ENCODE measurements at regions not wholly inside any gene's neighbourhood (a gene's known extent, or its start where the extent isn't known, plus 50 kb on each side); places are given as distances from the start of the nearest gene placed in this dataset.

- DNase-seq: no peak
These were observed 379.1 kb upstream of the MKI67 start for GRCh38 chr10:128505346-128505745.

- no peak for DNase-seq
These were observed 380.2 kb upstream of the MKI67 start for GRCh38 chr10:128506423-128506822.

GRCh38 chr10:128507066-128507465 is 380.8 kb upstream of the MKI67 start:
- no peak for DNase-seq

- no peak for DNase-seq
These were observed 385.1 kb upstream of the MKI67 start for GRCh38 chr10:128511284-128511683.

GRCh38 chr10:128512767-128513166 is 386.5 kb upstream of the MKI67 start:
- DNase-seq: no peak

GRCh38 chr10:128514536-128514935 is 388.3 kb upstream of the MKI67 start:
- no peak for DNase-seq

GRCh38 chr10:128516180-128516579 is 390.0 kb upstream of the MKI67 start:
- DNase-seq: no peak

- DNase-seq: no peak
These were observed 390.9 kb upstream of the MKI67 start for GRCh38 chr10:128517167-128517566.

GRCh38 chr10:128518000-128518399 is 391.8 kb upstream of the MKI67 start:
- DNase-seq: no peak

- no peak for DNase-seq
These were observed 393.4 kb upstream of the MKI67 start for GRCh38 chr10:128519581-128519980.

- no peak for DNase-seq
These were observed 394.1 kb upstream of the MKI67 start for GRCh38 chr10:128520211-128520815.

GRCh38 chr10:128522551-128523308 is 396.5 kb upstream of the MKI67 start:
- no peak for DNase-seq

- DNase-seq: no peak
These were observed 399.2 kb upstream of the MKI67 start for GRCh38 chr10:128525444-128525843.

GRCh38 chr10:128525936-128526335 is 399.7 kb upstream of the MKI67 start:
- DNase-seq: no peak

GRCh38 chr10:128526791-128527375 is 400.7 kb upstream of the MKI67 start:
- DNase-seq: no peak

- DNase-seq: no peak
These were observed 401.5 kb upstream of the MKI67 start for GRCh38 chr10:128527711-128528110.

- DNase-seq: no peak
These were observed 401.9 kb upstream of the MKI67 start for GRCh38 chr10:128528167-128528566.

GRCh38 chr10:128528781-128529180 is 402.6 kb upstream of the MKI67 start:
- DNase-seq: no peak

- no peak for DNase-seq
These were observed 403.0 kb upstream of the MKI67 start for GRCh38 chr10:128529225-128529624.

- DNase-seq: no peak
These were observed 404.1 kb upstream of the MKI67 start for GRCh38 chr10:128530301-128530700.

- no peak for DNase-seq
These were observed 404.7 kb upstream of the MKI67 start for GRCh38 chr10:128530946-128531345.

GRCh38 chr10:128534686-128535085 is 408.5 kb upstream of the MKI67 start:
- DNase-seq: no peak

- no peak for DNase-seq
These were observed 410.0 kb upstream of the MKI67 start for GRCh38 chr10:128536259-128536658.

- no peak for DNase-seq
These were observed 411.7 kb upstream of the MKI67 start for GRCh38 chr10:128537834-128538330.

Measured in activated CD8-positive, alpha-beta memory T cell treated with anti-CD3 and anti-CD28 coated beads, Interleukin-2, amount 50 U/mL, for 4 hours (primary cell).